CD4-positive, alpha-beta T cell treated with Interleukin-12 subunit alpha and Interleukin-12 subunit beta, for 1 hour (primary cell): ENCODE measurements at regions not wholly inside any gene's neighbourhood (a gene's known extent, or its start where the extent isn't known, plus 50 kb on each side); places are given as distances from the start of the nearest gene placed in this dataset.
"Not testable (repeated sequence)": the region's sequence is repeated elsewhere in the genome, so short reads cannot be mapped to it uniquely, and the experiment has no call there.

ENCODE experiments used
- DNase-seq: peaks from one replicate; pipeline ENCODE4 v3.0.0-alpha.2; 2020

GRCh38 chr1:238331557-238331956 is 440.8 kb upstream of the ZP4 start:
- DNase-seq = no peak

DNA sequence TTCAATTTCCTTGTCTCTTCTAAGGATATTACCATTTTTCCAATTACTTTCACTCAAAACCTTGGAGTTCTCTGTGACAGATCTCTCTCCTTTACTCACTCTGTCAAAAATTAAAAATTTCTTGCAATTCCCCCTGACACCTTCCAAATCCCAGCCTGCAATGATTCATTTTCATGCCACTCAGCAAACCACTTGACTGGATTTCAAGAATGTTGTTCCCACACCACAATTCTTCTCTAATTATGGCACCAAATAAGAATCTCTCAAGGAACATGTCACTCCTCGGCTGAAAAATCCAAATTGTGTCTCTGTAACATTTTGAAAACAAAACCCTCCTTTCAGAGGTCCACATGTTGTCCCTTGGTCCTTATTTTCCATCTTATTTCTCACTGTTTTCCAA is 438.9 kb upstream of the ZP4 start:
- no peak for DNase-seq

DNA sequence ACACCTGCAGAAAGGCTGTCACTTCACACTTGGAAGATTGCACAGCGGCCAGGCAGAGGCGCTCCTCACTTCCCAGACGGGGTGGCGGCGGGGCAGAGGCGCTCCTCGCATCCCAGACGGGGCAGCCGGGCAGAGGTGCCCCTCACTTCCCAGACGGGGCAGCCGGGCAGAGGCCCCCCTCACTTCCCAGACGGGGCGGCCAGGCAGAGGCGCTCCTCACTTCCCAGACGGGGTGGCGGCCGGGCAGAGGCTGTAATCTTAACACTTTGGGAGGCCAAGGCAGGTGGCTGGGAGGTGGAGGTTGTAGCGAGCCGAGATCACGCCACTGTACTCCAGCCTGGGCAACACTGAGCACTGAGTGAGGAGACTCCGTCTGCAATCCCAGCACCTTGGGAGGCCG is 436.3 kb upstream of the ZP4 start:
- DNase-seq = not testable (repeated sequence)

GRCh38 chr1:238326479-238326878 is 435.8 kb upstream of the ZP4 start:
- not testable (repeated sequence) for DNase-seq

DNA sequence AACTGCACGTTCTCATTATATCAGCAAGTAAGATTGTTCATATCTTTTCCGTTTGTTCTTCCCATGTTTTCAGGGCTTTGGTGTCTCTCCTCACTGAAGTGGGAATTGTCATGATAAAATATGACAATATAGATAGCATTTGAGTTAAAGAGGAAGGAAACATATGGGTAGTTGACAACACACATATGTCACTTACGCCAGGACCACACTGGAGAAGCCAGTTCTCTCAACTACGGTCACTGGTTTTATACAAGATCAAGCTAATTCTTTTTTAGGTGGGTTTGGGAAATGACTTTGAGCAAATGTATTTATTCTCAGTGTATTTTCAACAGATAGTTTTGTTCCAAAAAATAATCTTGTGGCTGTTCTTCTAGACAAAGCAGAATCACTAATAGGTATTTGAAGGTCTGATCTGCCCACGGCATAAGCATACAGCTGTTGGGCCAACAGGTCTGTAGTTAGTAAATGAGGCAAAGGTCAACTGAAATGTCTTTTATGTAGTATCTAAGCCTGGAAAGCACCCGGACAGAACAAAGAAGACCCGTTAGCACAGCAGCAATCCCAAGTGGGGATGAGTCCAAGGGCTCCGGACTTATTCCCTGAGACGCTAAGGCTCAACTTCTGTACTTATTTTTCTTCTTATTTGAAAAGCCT is 433.6 kb upstream of the ZP4 start:
- DNase-seq = no peak

DNA sequence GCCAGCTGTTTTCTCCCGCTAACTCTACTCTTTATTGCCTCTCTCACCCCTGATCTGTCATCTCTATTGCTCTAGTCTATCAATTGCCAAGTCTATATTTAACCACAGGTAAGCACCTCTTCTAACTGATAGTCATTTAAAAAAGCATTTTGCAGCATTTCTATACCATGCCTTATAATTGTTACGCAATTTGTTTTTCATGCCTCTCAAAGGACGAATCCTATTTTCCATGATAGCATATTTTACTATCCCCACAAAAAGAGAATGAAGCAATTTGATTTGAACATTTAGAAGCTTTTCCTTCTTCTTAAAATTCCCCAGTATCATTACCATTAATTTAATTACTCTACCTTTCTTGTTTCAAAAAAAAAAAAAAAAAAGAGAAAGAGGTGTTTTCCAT is 432.8 kb upstream of the ZP4 start:
- no peak for DNase-seq

GRCh38 chr1:238319957-238320356 is 429.2 kb upstream of the ZP4 start:
- DNase-seq = no peak

DNA sequence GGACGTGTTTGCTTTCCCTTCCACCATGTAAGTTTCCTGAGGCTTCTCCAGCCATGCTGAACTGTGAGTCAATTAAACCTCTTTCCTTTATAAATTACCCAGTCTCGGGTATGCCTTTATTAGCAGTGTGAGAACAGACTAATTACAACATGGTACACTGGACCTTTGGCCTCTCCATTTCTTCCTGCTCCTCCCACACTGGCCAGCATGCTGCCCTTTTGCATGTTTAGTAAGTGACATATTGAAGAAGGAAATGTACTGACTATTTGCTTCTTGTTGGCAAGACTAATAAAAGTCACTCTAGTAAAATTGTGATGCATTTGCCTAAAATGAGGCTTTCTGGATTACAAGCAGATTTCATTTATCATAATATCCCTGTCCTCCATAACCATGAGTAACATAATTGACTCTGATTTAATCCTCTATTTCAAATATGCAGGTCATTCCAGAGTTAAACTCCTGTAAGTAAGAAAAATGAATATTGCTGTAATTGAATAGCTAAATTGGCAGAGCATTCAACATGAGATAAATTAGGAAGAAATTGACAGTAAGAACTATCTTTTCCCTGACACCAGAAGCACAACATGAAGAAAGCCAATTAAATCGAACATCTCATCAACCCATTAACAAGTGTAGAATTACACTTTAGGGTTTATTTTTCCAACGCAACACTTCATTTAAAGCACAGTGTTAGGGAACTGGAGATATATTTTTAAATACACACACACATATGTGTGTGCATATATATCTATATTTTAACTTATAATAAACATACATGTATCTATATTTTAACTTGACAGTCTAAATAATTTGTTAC is 427.8 kb upstream of the ZP4 start:
- DNase-seq = no peak

GRCh38 chr1:238312969-238313368 is 422.2 kb upstream of the ZP4 start:
- DNase-seq = no peak

DNA sequence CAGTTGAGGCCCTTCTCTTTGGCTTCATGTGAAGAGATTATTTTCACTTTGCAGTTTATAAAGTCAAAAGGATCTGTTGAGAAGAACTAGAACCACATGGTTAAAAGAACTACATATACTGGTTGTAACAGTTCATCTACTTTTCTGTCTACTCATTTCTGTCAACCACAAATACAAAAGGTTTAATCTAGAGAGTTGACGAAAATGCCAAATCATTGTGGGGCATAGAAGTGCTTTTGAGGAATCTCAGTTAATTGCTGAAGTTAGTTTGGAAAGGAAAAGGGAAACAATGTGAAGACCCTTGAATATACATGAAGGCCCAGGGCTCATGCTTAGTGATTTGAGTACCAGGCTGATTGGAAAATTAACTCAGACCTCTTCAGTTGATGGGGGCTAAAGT is 415.7 kb upstream of the ZP4 start:
- DNase-seq = no peak

DNA sequence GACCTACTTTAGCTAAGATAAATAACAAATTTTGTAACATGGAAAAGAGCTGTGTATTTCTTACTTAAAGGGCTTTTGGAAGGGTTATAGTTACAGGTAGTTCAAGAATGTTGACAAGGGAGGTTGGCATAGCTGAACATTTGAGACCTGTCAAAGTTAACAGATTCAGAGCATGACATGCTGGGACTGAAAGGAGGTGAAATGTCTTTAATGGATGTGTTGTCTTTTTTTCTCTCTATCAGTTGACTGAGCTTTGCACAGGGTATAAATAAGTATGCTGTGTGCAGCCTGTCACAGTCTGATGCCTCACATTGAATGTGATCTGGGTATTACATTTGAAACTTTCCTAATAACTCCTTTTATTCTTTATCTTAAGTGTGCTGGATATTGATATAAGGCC is 411.9 kb upstream of the ZP4 start:
- DNase-seq = no peak

- DNase-seq = no peak
Measured at GRCh38 chr1:238296371-238296770, 405.6 kb upstream of the ZP4 start.

GRCh38 chr1:238293075-238293474 is 402.4 kb upstream of the ZP4 start:
- DNase-seq = no peak

- DNase-seq = no peak
Measured at GRCh38 chr1:238281418-238281817, 390.7 kb upstream of the ZP4 start.

DNA sequence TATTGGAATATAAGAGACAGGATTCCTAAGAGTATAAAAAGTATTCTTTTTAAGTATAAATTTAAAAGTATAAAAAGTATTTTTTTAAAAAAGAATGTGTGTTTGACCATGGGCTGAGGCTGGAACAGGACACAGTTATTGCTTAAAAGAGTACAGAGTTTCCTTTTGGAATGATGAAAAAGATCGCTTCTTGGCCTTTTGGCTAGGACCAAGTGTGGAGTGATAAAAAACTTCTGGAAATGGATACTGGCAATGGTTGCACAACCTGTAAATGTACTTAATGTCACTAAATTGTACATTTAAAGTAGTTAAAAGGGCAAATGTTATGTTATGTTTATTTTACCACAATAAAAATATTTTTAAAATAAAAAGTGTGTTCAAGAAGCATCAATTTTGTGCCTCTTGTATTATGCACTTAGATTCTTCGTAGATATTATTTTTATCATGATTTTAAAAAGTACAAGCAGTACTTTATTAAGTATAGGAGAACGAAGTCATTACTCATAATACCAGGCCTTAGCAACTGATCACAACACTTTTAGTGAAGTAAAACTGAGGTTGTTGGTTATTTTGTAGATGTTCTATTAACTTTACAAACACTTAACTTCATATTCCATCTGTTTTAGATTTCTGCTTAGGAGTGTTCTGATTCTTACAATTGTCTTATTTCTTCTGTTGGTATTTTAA is 389.1 kb upstream of the ZP4 start:
- no peak for DNase-seq

DNA sequence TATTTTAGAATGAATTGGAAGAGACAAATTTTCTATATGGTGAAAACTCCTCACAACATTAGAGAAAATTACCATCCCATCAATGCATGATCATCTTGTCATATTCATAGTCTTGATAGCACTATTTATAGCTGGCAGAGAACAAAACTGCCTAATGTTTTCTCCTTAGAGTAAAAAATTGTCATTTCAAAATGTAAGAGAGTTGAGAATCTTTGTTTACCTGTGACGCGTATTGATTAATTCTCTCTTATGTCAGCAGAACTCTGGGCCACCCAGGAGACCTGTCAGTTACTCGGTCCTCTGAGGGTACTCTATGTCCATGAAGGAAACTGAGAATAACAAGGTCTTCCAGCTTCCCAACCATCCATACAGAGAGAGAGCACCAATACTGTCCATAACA is 381.4 kb upstream of the ZP4 start:
- DNase-seq = no peak

GRCh38 chr1:238265866-238266265 is 375.1 kb upstream of the ZP4 start:
- no peak for DNase-seq

DNA sequence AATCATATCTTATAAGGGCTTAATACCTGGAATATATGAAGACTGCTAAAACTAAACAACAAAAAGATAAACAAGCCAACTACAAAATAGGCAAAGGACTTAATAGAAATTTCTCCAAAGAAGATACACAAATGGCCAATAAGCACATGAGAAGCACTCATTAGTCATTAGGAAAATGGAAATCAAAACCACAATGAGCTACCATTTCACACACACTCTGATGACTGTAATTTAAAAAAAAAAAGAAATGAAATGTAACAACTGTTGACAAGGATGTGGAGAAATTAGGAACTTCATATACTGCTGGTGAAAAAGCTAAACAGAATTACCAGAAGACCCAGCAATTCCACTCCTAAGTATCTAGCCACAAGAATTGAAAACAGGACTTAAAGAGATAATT is 374.2 kb upstream of the ZP4 start:
- DNase-seq = no peak

DNA sequence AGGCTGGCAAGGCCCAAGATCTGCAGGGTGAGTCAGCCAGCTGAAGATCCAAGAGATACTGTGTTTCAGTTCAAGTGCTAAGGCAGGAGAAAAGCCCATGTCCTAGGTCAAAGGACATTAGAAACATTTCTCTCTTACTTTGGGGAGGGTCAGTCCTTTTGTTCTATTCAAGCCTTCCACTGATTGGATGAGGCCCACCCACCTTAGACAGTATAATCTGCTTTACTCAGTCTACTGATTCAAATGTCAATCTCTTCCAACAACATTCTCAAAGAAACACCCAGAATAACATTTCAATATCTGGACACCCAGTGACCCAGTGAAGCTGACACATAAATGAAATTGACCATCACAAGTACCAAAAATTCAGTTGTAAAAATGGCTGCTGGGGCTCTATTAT is 367.8 kb upstream of the ZP4 start:
- DNase-seq = no peak

DNA sequence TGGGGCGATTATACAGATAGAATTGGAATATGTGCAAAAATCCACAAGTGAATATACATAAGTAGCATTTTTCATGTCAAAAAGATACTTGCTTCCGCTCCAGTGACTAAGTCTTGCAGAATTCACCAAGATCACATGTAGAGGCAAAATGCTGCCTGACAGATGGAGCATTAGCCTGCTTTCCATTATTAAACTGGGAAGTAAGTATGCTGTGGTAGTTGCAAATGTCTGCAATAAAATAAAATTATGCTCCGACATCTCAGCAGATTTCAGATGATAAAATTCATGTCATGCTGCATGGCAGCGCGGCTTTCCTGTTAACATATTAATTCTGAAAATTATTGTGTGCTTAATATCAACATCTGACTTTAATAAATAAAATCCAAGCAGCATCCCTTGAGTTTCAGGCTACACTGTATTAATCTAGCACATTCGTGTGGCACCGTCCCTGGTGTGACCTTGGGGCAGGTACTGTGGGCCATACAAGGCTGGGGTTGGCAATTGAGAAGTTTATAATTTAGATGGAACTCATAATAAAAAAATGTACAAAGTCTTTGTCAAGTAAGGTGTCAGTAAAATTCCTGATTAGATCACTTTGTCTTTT is 366.4 kb upstream of the ZP4 start:
- DNase-seq = no peak

DNA sequence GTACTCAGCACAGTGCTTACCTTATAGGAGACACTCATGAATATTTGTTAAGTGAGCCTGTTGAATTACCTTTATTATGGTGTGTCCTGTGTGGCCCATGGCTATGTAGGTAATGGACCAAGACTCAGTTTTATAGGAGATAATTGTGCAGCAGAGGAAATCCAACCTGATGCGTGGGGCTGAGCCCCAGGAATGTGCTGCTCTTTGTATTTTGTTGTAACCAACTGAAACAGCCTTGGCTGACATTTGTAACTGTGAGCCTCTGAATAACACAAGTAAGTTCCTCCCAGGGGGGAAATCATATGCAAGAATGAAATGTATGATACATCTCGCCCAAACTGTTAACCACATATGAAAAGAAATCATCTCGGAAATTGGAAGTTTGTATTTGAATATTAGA is 364.2 kb upstream of the ZP4 start:
- DNase-seq = no peak

DNA sequence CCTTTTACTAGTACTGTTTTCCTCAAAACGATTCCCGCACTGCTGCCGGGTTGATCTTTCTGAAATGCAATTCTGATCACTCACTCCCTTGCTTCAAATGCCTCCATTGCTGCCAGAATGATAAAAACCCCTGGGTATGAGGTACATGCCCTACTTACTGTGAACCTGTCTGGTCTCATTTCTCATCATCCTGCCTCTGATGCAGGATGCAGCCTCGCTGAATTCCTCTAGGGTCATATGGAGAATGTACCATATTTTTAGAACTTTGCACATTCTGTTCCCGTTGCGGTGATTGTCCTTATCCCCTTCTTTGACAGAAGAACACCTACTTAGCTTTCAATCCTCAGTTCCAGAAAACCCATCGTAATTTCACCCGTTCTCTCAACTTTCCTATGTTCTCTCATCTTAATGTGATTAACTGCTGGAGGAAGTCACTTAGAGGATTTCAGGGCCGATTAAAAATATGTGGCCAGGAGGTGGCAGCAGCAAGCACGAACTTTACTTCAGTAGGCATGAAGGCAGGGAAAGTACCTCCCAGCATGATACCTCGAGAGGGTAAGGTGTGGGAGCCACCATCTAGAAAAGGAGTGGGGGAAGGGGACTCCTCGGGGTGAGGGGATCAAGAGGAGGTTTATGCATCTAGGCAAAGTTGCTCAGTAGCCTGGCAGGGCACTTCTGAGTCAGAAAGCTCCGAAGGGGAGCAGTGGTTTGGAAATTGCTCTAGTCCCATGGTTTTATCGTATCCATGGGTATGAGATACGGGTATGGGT is 361.5 kb upstream of the ZP4 start:
- DNase-seq = no peak

- no peak for DNase-seq
Measured at GRCh38 chr1:238248356-238248755, 357.6 kb upstream of the ZP4 start.
